Choroid plexus epithelial cell (primary cell): ENCODE measurements at regions not wholly inside any gene's neighbourhood (a gene's known extent, or its start where the extent isn't known, plus 50 kb on each side); places are given as distances from the start of the nearest gene placed in this dataset.

Experiments used
- DNase-seq: peaks from one replicate; pipeline ENCODE4 v3.0.0-alpha.2; 2010; ENCODE audit warnings: low read depth
- H3K4me3 ChIP-seq: 2 replicates; pipeline ENCODE4 v1.5.1; 2011; ENCODE audit warnings: low read depth, mild to moderate bottlenecking, control low read depth, low read length, moderate library complexity
- CTCF ChIP-seq: conservative IDR thresholded peaks from 2 replicates; pipeline ENCODE4 v1.5.1; 2011; ENCODE audit warnings: low read depth, mild to moderate bottlenecking, control low read depth, inconsistent platforms, low read length, moderate library complexity

- DNase-seq = no peak
- TF ChIP-seq CTCF = no peak
- no peak overlapping the region for H3K4me3 ChIP-seq
Observed at GRCh38 chr9:91039125-91039834, 237.7 kb downstream of the SYK start.

DNA sequence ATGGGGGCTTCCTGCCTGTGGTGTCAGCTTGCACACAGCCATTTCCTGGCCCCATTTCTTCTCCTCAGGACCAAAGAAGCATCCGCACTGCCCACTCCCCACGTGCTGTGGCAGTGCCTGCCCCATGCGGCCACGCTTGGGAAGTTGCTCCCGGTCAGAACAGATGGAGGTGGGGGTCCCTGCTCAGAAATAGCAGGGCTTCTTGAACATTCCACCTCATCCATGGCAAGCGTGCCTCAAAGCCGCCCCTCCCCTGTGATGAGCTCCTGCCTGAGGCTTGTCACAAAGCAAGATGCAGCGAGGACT, 238.2 kb downstream of the SYK start:
- TF ChIP-seq CTCF = no peak
- no peak for DNase-seq
- H3K4me3 ChIP-seq = no peak overlapping the region

DNA sequence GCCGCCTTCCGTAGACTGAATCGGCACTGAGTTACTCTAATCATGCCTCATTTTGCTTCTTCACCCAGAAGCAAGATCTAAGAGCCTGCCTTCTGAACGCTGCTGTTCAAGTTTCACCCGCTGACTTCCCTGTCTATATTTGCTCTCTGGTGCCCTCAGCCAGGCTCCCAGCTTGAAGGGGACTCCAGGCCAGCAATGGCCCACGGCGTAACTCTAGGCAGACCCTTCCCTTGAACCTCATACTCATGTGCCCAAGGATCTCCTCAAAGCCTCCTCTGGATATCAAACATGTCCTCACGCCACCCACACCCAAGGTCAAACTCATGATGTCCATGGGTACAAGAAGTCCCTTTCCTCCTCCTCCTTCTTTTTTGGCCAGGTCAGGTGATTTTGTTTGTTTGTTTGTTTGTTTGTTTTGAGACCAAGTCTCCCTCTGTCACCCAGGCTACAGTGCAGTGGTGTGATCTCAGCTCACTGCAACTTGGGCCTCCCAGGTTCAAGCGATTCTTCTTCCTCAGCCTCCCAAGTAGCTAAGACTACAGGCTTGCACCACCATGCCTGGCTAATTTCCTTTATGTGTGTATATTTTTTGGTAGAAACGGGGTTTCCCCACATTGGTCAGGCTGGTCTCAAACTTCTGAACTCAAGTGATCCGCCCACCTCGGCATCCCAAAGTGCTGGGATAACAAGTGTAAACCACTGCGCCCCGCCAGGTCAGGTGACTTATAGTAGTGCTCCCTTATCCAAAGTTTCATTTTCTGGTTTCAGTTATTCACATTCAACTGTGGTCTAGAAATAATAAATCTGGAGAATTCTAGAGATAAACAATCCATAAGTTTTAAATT, 239.0 kb downstream of the SYK start:
- TF ChIP-seq CTCF = no peak
- DNase-seq = no peak
- H3K4me3 ChIP-seq = no peak overlapping the region

- no peak overlapping the region for H3K4me3 ChIP-seq
- DNase-seq = no peak
- no peak for TF ChIP-seq CTCF
Observed at GRCh38 chr9:91042024-91042423, 240.4 kb downstream of the SYK start.

DNA sequence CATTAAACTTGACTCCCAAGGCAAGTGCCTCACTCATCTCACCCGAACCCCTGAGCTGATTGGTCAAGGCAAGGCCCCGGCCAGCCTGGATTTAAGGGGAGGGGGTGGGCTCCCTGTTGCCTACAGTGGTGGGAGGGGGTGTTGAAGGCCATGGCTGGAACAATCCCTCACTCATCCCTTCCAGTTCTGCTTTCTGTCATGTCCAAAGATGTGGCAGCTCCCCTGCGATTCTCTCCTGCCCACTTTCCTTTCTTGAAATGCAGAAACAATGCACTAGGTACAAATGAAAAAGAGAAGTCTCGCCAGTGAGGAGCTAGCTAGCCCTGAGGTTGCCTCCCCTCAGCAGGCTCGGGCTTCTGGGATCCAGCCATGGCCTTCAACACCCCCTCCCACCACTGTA, 240.9 kb downstream of the SYK start:
- DNase-seq = no peak
- H3K4me3 ChIP-seq = no peak overlapping the region
- no peak for TF ChIP-seq CTCF

- DNase-seq = no peak
- TF ChIP-seq CTCF = no peak
- no peak overlapping the region for H3K4me3 ChIP-seq
Observed at GRCh38 chr9:91043056-91043810, 241.6 kb downstream of the SYK start.
